HG03457 (cell line): ENCODE measurements at regions not wholly inside any gene's neighbourhood (a gene's known extent, or its start where the extent isn't known, plus 50 kb on each side); places are given as distances from the start of the nearest gene placed in this dataset.

ENCODE experiments used
- ATAC-seq: cut with Tn5 transposase; IDR thresholded peaks from one replicate; pipeline ENCODE4 v1.9.1; 2021; ENCODE audit warnings: moderate number of reproducible peaks; ENCODE audit not compliant: unreplicated experiment

DNA sequence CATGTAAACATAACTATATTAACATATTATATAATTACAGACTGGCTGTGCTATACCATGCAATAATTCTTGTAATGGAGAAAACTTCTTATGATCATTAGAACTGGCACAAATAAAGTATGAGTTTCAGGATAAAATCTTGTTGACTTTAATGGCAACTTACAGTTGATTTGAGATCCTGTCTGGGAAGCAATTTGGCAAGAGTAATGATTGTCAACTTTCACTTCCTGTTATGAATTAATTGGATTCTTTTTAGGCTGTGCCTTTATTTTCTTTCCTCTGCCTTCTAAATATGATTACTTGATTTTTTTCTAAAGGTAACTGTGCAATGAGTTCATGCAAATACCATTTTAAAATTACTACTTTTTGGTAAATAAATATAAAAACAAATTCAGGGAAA lies 158.1 kb upstream of the B3GAT2 start:
- ATAC-seq, result no peak

DNA sequence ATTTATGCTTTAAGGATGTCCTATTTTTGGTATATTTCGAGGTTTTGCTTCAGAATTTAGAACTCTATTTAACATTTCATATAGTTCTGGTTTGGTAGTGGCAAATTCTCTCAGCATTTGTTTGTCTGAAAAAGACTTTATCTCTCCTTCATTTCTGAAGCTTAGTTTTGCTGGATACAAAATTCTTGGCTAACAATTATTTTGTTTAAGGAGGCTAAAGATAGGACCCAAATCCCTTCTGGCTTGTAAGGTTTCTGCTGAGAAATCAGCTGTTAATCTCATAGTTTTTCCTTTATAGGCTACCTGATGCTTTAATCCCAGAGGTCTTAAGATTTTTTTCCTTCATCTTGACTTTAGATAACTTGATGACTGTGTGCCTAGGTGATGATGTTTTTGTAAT lies 162.7 kb upstream of the B3GAT2 start:
- no peak for ATAC-seq

DNA sequence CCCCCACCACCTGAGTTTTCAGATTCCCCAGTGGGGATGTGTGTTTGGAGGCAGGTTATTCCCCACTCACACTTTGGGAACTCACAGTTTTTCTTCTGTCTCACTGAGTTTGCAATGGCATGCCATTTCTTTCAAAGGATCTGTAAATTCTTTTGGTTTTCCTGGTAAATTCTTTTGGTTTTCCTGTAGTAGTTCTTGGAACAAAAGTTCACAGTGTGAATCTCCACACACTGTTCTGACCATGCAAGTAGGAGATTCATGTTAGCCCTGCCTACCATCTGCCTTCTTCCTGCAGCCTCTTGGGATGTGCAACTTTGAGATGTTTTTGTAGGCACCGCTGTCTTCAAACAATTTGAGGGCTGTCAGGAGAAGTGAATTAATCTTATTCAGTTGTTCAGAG lies 165.6 kb upstream of the OGFRL1 start:
- no peak for ATAC-seq

GRCh38 chr6:71124340-71124739 lies 164.3 kb upstream of the OGFRL1 start:
- ATAC-seq, result no peak

- ATAC-seq, result no peak
Measured at GRCh38 chr6:71125216-71125615, 163.4 kb upstream of the OGFRL1 start.

- no peak for ATAC-seq
Measured at GRCh38 chr6:71126506-71126905, 162.1 kb upstream of the OGFRL1 start.

- no peak for ATAC-seq
Measured at GRCh38 chr6:71127374-71127773, 161.2 kb upstream of the OGFRL1 start.

- no peak for ATAC-seq
Measured at GRCh38 chr6:71130277-71130676, 158.3 kb upstream of the OGFRL1 start.

DNA sequence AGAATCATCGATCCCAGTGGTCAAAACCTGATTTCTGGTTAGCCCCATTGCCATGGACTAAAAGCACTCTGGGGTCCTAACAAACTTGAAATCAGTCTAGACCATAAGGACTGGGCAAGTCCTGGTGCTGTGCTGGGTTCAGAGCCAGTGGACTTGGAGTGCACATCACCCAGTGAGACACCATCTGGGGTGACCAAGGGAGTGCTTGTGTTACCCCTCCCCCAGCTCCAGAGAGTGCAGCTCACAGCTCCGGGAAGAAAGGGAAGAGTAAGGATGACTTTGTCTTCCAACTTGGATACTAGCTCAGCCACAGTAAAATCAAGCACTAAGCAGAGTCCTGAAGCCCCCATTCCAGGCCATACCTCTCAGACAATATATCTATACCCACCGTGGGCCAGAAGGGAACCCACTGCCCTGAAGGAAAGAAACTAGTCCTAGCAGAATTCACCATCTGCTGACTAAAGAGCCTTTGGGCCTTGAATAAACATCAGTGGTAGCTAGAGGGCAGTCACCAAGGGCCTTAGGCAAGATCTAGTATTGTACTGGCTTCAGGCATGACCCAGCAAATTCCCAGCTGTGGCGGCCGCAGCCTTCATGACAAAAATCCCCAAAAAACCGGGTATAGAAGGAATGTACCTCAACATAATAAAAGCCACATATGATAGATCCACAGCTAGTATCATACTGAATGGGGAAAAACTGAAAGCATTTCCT lies 153.5 kb upstream of the OGFRL1 start:
- no peak for ATAC-seq

DNA sequence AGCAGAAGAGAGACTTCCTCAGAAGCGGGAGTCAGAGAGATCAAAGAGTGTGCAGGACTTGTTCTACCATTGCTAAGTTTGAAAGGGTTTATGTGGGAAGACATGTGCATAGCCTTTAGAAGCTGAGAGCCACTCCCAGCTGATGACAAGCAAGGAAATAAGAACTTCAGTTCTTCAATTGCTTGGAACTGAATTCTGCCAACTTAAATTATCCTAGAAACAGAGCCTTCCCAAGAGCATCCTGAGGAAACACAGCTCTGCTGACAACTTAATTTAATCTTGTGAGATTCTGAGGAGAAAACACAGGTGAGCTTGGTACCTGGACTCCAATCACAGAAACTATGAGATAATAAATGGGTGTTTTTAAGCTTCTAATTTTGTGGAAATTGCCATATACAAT lies 150.6 kb upstream of the OGFRL1 start:
- no peak for ATAC-seq

DNA sequence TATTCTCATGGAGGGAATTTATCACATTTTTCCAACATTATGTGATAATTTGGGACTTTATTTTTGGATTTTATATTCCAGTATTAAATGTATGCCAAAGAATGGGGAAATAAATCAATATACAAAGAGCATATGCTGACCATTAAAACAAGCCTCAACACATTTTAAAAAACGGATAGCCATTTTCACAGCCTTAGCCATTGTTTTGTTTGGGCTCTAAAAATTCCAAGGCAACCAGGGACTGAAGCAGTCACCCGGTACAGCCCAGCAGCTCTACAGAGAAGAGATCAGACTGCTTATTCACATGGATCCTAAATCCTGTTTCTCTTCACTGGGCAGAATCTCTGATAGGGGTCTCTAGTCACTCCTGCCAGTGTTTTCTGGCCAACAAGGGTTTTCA lies 150.2 kb upstream of the OGFRL1 start:
- no peak for ATAC-seq

DNA sequence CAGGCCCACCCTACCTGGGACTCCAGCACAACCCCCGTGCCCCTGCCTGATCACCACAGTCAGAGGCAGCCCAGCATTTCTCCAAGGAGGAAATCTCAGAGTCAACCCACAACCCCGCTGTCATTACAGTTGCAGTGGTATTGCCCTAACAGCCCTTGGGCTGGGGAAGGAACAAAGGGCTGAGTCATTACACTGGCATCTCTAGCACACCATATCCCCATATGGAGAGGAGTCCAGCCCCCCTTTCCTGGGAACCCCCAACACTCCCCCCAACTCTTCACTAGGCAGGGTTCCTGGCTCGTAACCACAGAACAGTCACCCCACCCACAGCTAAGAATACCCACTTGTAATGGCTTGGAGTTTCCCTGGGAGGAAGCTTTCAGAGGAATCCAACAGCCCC lies 149.4 kb upstream of the OGFRL1 start:
- no peak for ATAC-seq

DNA sequence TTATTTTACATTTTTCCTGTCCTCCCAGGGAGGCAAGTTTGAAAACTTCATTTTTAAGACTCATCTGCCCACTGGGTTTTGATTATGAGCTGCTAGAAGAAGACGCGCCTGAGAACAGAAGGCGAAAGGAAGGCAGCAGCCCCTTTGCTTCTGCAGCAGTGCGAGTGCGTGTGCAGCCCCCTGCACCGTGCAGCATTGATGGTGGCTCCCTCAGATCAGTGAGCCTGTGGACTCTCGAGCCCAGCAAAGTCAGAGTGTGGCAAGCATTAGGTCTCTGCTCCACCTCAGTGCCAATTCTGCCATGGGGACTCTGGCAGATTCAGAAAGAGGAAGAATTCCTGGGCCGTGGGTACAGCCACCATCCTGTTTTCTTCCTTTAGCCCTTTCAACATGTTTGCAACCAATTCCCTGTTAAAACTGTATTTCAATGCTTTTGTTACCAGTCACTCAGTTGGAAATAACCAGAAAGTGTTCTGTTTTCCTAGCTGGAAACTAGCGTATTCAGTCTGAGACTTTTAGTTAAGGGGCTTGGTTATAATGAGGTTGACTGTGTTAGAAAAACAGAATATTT lies 134.8 kb upstream of the OGFRL1 start:
- ATAC-seq, result no peak

GRCh38 chr6:71157345-71157744 lies 131.3 kb upstream of the OGFRL1 start:
- no peak for ATAC-seq

DNA sequence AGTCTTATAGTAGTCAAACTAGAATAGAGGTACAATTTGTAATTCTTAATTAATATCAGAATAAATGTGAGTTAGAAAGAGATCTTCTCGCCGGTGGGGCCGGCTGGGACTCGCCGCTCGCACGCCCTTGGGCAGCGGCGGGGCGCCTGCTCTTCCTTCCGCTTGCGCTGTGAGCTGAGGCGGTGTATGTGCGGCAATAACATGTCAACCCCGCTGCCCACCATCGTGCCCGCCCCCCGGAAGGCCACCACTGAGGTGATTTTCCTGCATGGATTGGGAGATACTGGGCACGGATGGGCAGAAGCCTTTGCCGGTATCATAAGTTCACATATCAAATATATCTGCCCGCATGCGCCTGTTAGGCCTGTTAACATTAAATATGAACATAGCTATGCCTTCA lies 123.7 kb upstream of the OGFRL1 start:
- ATAC-seq, result no peak

GRCh38 chr6:71168233-71168765 lies 120.3 kb upstream of the OGFRL1 start:
- no peak for ATAC-seq

DNA sequence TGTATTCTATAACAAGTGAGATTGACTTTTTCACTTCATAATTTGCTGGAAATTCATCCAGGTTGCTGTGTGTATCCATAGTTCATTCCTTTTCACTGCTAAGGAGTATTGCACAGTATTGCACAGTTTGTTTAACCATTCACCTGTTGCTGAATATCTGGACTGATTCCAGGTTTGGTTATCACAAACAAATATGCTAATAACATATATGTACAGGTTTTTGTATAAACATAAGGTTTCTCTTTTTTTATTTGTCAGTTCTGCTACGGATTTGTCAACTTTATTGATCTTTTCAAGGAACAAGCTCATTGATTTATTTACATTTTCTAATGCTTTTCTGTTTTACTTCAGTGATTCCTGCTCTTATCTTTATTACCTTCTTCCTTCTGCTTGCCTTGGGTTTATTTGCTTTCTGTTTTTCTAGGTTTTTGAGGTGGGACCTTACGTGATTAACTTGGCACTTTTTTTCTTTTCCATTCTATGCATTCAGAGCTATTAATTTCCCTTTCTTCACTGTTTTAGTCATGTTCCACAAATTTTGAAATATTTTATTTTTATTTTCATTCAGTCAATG lies 117.0 kb upstream of the OGFRL1 start:
- no peak for ATAC-seq

- ATAC-seq, result no peak
Measured at GRCh38 chr6:71179249-71179885, 109.2 kb upstream of the OGFRL1 start.

DNA sequence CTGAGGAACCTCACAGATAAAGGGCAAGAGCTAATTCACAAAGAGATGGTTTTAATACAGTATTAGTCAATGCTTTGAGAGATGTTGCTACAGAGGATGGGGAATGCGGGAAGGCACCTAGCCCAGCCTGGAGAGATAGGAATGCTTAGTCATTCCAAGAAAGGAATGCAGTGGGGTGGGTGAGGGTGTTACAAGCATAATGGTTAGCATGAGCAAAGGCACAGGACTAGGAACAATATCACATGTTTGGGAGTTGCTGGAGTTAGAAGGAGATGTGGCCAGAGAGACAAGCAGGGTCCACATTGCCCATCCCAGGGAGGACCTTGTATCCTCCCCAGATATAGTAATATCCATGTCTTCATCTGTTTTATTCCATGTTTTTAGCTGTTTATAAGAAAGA lies 107.0 kb upstream of the OGFRL1 start:
- ATAC-seq, result no peak

- ATAC-seq, result no peak
Measured at GRCh38 chr6:71187141-71187540, 101.5 kb upstream of the OGFRL1 start.

DNA sequence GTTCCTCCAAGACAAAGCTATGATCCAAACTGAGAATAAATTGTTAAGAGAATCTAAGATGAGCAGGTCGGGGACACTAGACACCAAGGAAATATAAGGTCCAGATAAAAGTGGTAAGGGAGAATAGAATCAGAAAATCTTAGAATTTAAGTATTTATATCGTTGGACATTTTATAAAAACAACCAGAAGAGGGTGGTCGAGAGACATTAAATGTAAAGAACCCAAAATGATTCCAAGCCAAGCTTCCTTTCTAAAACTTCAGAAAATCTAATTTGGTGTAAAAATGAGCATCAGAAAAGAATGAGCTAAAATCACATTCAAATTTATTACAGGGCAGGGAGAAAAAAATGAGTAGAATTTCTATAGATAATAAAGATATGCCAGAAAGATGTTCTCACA lies 97.8 kb upstream of the OGFRL1 start:
- ATAC-seq, result no peak

DNA sequence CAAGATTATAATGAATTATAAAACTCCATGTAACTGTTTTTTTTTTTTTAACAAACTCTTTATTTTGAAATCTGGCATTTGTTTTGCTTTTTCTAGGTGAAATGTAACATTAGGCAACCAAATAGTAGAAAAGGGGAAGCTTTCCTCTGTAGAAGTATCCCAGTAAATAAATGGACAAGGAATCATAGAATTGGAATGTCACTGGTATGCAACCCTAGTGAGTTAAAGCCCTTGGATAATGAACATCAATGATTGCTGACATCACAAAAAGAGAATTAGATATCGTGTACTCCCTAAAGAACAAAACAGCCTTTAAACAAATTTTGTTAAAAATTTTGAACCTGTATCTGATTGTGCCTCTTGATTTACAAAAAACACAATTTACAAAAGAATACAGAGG lies 93.9 kb upstream of the OGFRL1 start:
- no peak for ATAC-seq
